ENCODE measurements at regions not wholly inside any gene's neighbourhood (a gene's known extent, or its start where the extent isn't known, plus 50 kb on each side); places are given as distances from the start of the nearest gene placed in this dataset.

DNA sequence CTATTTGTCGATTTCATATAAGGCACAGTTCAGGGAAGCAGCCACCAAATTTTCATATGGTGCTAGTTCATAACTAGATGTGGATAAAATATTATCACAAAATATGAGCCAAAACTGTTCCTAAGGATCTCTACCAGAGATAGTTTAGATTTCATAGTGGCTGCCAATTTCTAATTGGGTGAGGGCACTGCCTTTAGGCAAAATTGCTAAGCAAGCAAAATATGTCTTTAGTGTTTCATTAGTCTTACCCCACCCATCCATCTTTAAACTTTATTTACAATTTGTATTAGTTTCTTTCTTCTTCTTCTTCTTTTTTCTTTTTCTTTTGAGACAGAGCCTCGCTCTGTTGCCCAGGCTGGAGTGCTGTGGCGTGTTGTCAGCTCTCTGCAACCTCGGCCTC is 77.1 kb upstream of the SLC4A10 start:
- TF ChIP-seq, protein P1, sequence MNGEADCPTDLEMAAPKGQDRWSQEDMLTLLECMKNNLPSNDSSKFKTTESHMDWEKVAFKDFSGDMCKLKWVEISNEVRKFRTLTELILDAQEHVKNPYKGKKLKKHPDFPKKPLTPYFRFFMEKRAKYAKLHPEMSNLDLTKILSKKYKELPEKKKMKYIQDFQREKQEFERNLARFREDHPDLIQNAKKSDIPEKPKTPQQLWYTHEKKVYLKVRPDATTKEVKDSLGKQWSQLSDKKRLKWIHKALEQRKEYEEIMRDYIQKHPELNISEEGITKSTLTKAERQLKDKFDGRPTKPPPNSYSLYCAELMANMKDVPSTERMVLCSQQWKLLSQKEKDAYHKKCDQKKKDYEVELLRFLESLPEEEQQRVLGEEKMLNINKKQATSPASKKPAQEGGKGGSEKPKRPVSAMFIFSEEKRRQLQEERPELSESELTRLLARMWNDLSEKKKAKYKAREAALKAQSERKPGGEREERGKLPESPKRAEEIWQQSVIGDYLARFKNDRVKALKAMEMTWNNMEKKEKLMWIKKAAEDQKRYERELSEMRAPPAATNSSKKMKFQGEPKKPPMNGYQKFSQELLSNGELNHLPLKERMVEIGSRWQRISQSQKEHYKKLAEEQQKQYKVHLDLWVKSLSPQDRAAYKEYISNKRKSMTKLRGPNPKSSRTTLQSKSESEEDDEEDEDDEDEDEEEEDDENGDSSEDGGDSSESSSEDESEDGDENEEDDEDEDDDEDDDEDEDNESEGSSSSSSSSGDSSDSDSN (IDR thresholded peaks at IDR 0.05; ENCODE audit: borderline replicate concordance in 1 of 2, low read depth in 2 of 2, low read length in 2 of 2), result no peak
- TF ChIP-seq RAD51 (IDR thresholded peaks at IDR 0.05; ENCODE audit: borderline replicate concordance, low read depth) (no peak), POLR2A (conservative IDR thresholded peaks at IDR 0.05) (no peak), MAZ (CRISPR knock-in tag; conservative IDR thresholded peaks at IDR 0.05 in 1 of 2, IDR thresholded peaks at IDR 0.05 in 1 of 2) (no peak), BRCA1 (IDR thresholded peaks at IDR 0.05) (no peak), BRCA1 (CRISPR knock-in tag; IDR thresholded peaks at IDR 0.05) (no peak), POLR2G (IDR thresholded peaks at IDR 0.05; ENCODE audit: low read depth, low read length) (no peak), NFIX (CRISPR knock-in tag; IDR thresholded peaks at IDR 0.05; ENCODE audit: low read depth) (no peak), CEBPG (CRISPR knock-in tag; IDR thresholded peaks at IDR 0.05) (no peak), CEBPG (tag; conservative IDR thresholded peaks at IDR 0.05 in 1 of 2, IDR thresholded peaks at IDR 0.05 in 1 of 2) (no peak), ETV6 (IDR thresholded peaks at IDR 0.05; ENCODE audit: borderline replicate concordance in 1 of 2, low read depth in 2 of 2, low read length in 1 of 2) (no peak), ETV6 (CRISPR knock-in tag; IDR thresholded peaks at IDR 0.05; ENCODE audit: borderline replicate concordance) (no peak), KDM1A (IDR thresholded peaks at IDR 0.05) (no peak), SIRT6 (IDR thresholded peaks at IDR 0.05; ENCODE audit: low read depth, low read length) (no peak), SMC3 (conservative IDR thresholded peaks at IDR 0.05; ENCODE audit: insufficient read depth, low read depth, low read length) (no peak)
